GM19193 (cell line): ENCODE measurements at regions not wholly inside any gene's neighbourhood (a gene's known extent, or its start where the extent isn't known, plus 50 kb on each side); places are given as distances from the start of the nearest gene placed in this dataset.

Experiments used
- POLR2A ChIP-seq: IDR thresholded peaks from 4 replicates; pipeline ENCODE4 v1.6.1; 2011; ENCODE audit not compliant: insufficient read depth, insufficient read length; ENCODE audit errors: extremely low read depth

GRCh38 chr2:7924023-7924762 lies 757.7 kb upstream of the ID2 start:
- TF ChIP-seq POLR2A, result no peak

GRCh38 chr2:7925506-7925905 lies 756.4 kb upstream of the ID2 start:
- TF ChIP-seq POLR2A, result no peak

GRCh38 chr2:7927691-7928090 lies 754.2 kb upstream of the ID2 start:
- no peak for TF ChIP-seq POLR2A

- no peak for TF ChIP-seq POLR2A
Measured at GRCh38 chr2:7929281-7929680, 752.6 kb upstream of the ID2 start.

GRCh38 chr2:7930800-7931635 lies 750.8 kb upstream of the ID2 start:
- no peak for TF ChIP-seq POLR2A

- no peak for TF ChIP-seq POLR2A
Measured at GRCh38 chr2:7931808-7932207, 750.0 kb upstream of the ID2 start.

GRCh38 chr2:7933672-7934071 lies 748.2 kb upstream of the ID2 start:
- TF ChIP-seq POLR2A, result no peak

GRCh38 chr2:7934476-7934875 lies 747.4 kb upstream of the ID2 start:
- TF ChIP-seq POLR2A, result no peak

- no peak for TF ChIP-seq POLR2A
Measured at GRCh38 chr2:7937082-7937481, 744.8 kb upstream of the ID2 start.

GRCh38 chr2:7940723-7941122 lies 741.1 kb upstream of the ID2 start:
- no peak for TF ChIP-seq POLR2A

GRCh38 chr2:7943446-7943845 lies 738.4 kb upstream of the ID2 start:
- no peak for TF ChIP-seq POLR2A

GRCh38 chr2:7945026-7945425 lies 736.8 kb upstream of the ID2 start:
- no peak for TF ChIP-seq POLR2A

- no peak for TF ChIP-seq POLR2A
Measured at GRCh38 chr2:7950035-7950612, 731.7 kb upstream of the ID2 start.

- no peak for TF ChIP-seq POLR2A
Measured at GRCh38 chr2:7951001-7951400, 730.9 kb upstream of the ID2 start.

GRCh38 chr2:7951490-7951889 lies 730.4 kb upstream of the ID2 start:
- TF ChIP-seq POLR2A, result no peak

- TF ChIP-seq POLR2A, result no peak
Measured at GRCh38 chr2:7952046-7952745, 729.7 kb upstream of the ID2 start.

- no peak for TF ChIP-seq POLR2A
Measured at GRCh38 chr2:7953195-7953594, 728.7 kb upstream of the ID2 start.
